K562 (cell line): ENCODE measurements at regions not wholly inside any gene's neighbourhood (a gene's known extent, or its start where the extent isn't known, plus 50 kb on each side); places are given as distances from the start of the nearest gene placed in this dataset.

Source experiments
- ATAC-seq: fragments of 200-7000 bp; cut with Tn5 transposase; 3 replicates; pipeline ENCODE4 v1.9.1; 2020; ENCODE audit warnings: moderate library complexity
- BruUV-seq: library from RNA; stranded (reverse); fragments of 400-500 nt; replicated peaks from 2 replicates; lab custom pipeline; 2021; lab: Mats Ljungman, UMichigan
- CTCF ChIA-PET: fragments of 300-600 bp; formaldehyde crosslinking; extraction: SDS; loops from one replicate; lab custom pipeline; 2021; ENCODE audit warnings: low intra/inter-chr PET ratio; lab: Yijun Ruan, JAX
- POLR2A ChIA-PET: fragments of 300-600, 350-650 bp; sonication (Branson Sonifier 250); formaldehyde crosslinking; extraction: SDS; loops from one replicate; lab custom pipeline; 2021; ENCODE audit warnings: antibody characterized with exemption, inconsistent platforms; lab: Yijun Ruan, JAX
- DNase-seq, 4 experiments: peaks; one replicate each; pipeline versions ENCODE4 v3.0.0 to v3.0.0-alpha.2; 2011 to 2018; ENCODE audit warnings: low spot score in 3 of 4, mixed read lengths in 3 of 4; ENCODE audit errors: extremely low read depth in 1 of 4
- FAIRE-seq: peaks from 2 replicates; lab custom pipeline; 2011; peaks lifted over from hg19 to GRCh38; lab: Jason Lieb, UNC
- H2AFZ ChIP-seq: 2 replicates; pipeline ENCODE4 v1.6.0; 2011; ENCODE audit warnings: low read depth, low read length, control low read depth, inconsistent platforms
- H3K27ac ChIP-seq: fragments of 200-600 bp; 3 replicates; pipeline ENCODE4 v1.8.0; 2011; ENCODE audit warnings: low read depth, mild to moderate bottlenecking, control low read depth, inconsistent platforms, low read length, moderate library complexity, mixed read lengths; ENCODE audit errors: extremely low read depth
- H3K27me3 ChIP-seq, 2 experiments: fragments of 300-600 bp in 1 of 2; 2 replicates in 1 of 2; 3 replicates in 1 of 2; pipeline versions ENCODE4 v1.6.0 to v1.8.0; 2011; ENCODE audit warnings: inconsistent platforms in 2 of 2, low read length in 2 of 2, mild to moderate bottlenecking in 1 of 2, mixed read lengths in 1 of 2, moderate library complexity in 1 of 2; ENCODE audit not compliant: control insufficient read depth in 2 of 2, insufficient read depth in 2 of 2
- H3K36me3 ChIP-seq: fragments of 300-600 bp; 3 replicates; pipeline ENCODE4 v1.8.0; 2011; ENCODE audit warnings: mild to moderate bottlenecking, low read length, inconsistent platforms; ENCODE audit not compliant: control insufficient read depth, insufficient read depth
- H3K4me1 ChIP-seq, 2 experiments: fragments of 200-600 bp in 1 of 2; replicated peaks in 1 of 2; 2 replicates in 1 of 2; 3 replicates in 1 of 2; pipeline versions ENCODE4 v1.5.1 to v1.8.0; 2011; ENCODE audit warnings: inconsistent platforms in 2 of 2, low read length in 2 of 2, mild to moderate bottlenecking in 1 of 2, mixed read lengths in 1 of 2, moderate library complexity in 1 of 2; ENCODE audit not compliant: control insufficient read depth in 2 of 2, insufficient read depth in 2 of 2
- H3K4me2 ChIP-seq: 2 replicates; pipeline ENCODE4 v1.6.1; 2011; ENCODE audit warnings: low read length, control low read depth, inconsistent platforms, mixed read lengths; ENCODE audit not compliant: insufficient read depth
- H3K4me3 ChIP-seq: fragments of 200-600 bp; sonication (generic), shearing (Covaris generic); 2 replicates; pipeline ENCODE4 v1.5.1; 2016; ENCODE audit warnings: control low read depth, inconsistent platforms
- H3K79me2 ChIP-seq: fragments of 200-600 bp; 3 replicates; pipeline ENCODE4 v1.8.0; 2011; ENCODE audit warnings: low read length, inconsistent platforms; ENCODE audit not compliant: control insufficient read depth, insufficient read depth
- H3K9ac ChIP-seq, 2 experiments: 2 replicates each; pipeline versions ENCODE4 v1.6.0 to v1.6.1; 2011; ENCODE audit warnings: low read depth in 2 of 2, low read length in 2 of 2, control low read depth in 1 of 2, inconsistent platforms in 1 of 2, mild to moderate bottlenecking in 1 of 2, mixed read lengths in 1 of 2; ENCODE audit not compliant: insufficient read depth in 1 of 2
- H3K9me1 ChIP-seq: one replicate; pipeline ENCODE4 v1.6.0; 2011; ENCODE audit warnings: inconsistent platforms, mild to moderate bottlenecking, low read length, moderate library complexity; ENCODE audit not compliant: control insufficient read depth, insufficient read depth
- H3K9me3 ChIP-seq: replicated peaks from 2 replicates; pipeline ENCODE4 v1.5.1; 2011; ENCODE audit warnings: low read depth, low read length, inconsistent platforms; ENCODE audit not compliant: control insufficient read depth, insufficient read depth
- H4K20me1 ChIP-seq: replicated peaks from 2 replicates; pipeline ENCODE4 v1.6.1; 2011; ENCODE audit warnings: low read length, inconsistent platforms, mixed read lengths; ENCODE audit not compliant: control insufficient read depth, insufficient read depth
- EZH2 ChIP-seq: IDR thresholded peaks from 2 replicates; pipeline ENCODE4 v1.6.1; 2012; ENCODE audit warnings: low read depth, mild to moderate bottlenecking, inconsistent platforms, low read length, borderline replicate concordance
- FOXA3 ChIP-seq, 2 experiments: fragments of 450-650 bp in 1 of 2; sonication (generic) in 1 of 2; formaldehyde crosslinking; IDR thresholded peaks in 1 of 2; conservative IDR thresholded peaks in 1 of 2; 2 replicates each; pipeline versions ENCODE4 v1.4.0 to v1.8.0; 2020 to 2022; ENCODE audit warnings: mild to moderate bottlenecking in 2 of 2, missing genetic modification reagents in 1 of 2
- GATAD2B ChIP-seq: fragments of 450-650 bp; IDR thresholded peaks from 2 replicates; pipeline ENCODE4 v1.6.1; 2017; ENCODE audit warnings: mild to moderate bottlenecking, borderline replicate concordance
- IFI16 ChIP-seq: fragments of 250-450 bp; sonication (Bioruptor Pico); IDR thresholded peaks from 2 replicates; pipeline ENCODE4 v2.1.2; 2022; ENCODE audit warnings: mild to moderate bottlenecking, inconsistent platforms
- KAT2B ChIP-seq: IDR thresholded peaks from one replicate; pipeline ENCODE4 v1.6.1; 2012; ENCODE audit warnings: low read depth, mild to moderate bottlenecking, control low read depth, inconsistent platforms, low read length, moderate library complexity
- KDM1A ChIP-seq, 2 experiments: fragments of 450-650 bp; IDR thresholded peaks; 2 replicates each; pipeline ENCODE4 v1.6.1; 2016; ENCODE audit warnings: mild to moderate bottlenecking in 2 of 2
- RHOXF2B ChIP-seq: fragments of 250-450 bp; sonication (Bioruptor Pico); conservative IDR thresholded peaks from 2 replicates; pipeline ENCODE4 v1.5.1; 2021
- SETDB1 ChIP-seq: IDR thresholded peaks from one replicate; pipeline ENCODE4 v1.6.1; 2012; ENCODE audit warnings: low read length, control low read depth, inconsistent platforms
- SIN3B ChIP-seq: fragments of 450-650 bp; IDR thresholded peaks from 2 replicates; pipeline ENCODE4 v1.6.1; 2017; ENCODE audit warnings: low read depth, mild to moderate bottlenecking, moderate library complexity
- SMC3 ChIP-seq: conservative IDR thresholded peaks from 2 replicates; pipeline ENCODE4 v1.6.1; 2011; ENCODE audit warnings: low read depth, low read length, improper control_type of control experiment; ENCODE audit not compliant: insufficient read depth
- SP1 ChIP-seq: sonication (generic); formaldehyde crosslinking; IDR thresholded peaks from 2 replicates; pipeline ENCODE4 v1.8.1; 2022; ENCODE audit warnings: mild to moderate bottlenecking, missing genetic modification reagents
- TAF1 ChIP-seq: IDR thresholded peaks from 2 replicates; pipeline ENCODE4 v1.6.1; 2011; ENCODE audit warnings: mild to moderate bottlenecking, low read length, moderate library complexity; ENCODE audit not compliant: insufficient read depth, control insufficient read depth, severe bottlenecking; ENCODE audit errors: extremely low read depth
- ZNF263 ChIP-seq: sonication (generic); formaldehyde crosslinking; IDR thresholded peaks from 2 replicates; pipeline ENCODE4 v1.8.0; 2022; ENCODE audit warnings: mild to moderate bottlenecking, missing genetic modification reagents, borderline replicate concordance
- WGBS: fragments of 100-300 bp; shearing (Covaris generic); methylation state at CpG from one replicate; pipeline ENCODE4 v1.1.6; 2016; ENCODE audit warnings: low coverage, mixed read lengths; ENCODE audit not compliant: insufficient coverage; ENCODE audit errors: missing lambda C conversion rate; 5-methylcytosine and 5-hydroxymethylcytosine counted together
- in situ Hi-C: fragments of 300-500 bp; cut with MboI; formaldehyde crosslinking; loops from 4 replicates; pipeline ENCODE4 v1.15.0; 2018; ENCODE audit warnings: inconsistent platforms, mixed read lengths
- intact Hi-C: fragments of 100-400 bp; cut with micrococcal nuclease; formaldehyde crosslinking; loops from 2 replicates; pipeline ENCODE4 v1.14.2; 2022
- TF ChIP-seq, protein P1 (sequence below), 2 experiments: IDR thresholded peaks in 1 of 2; conservative IDR thresholded peaks in 1 of 2; 2 replicates each; pipeline ENCODE4 v1.6.1; 2016; ENCODE audit warnings: low read depth in 2 of 2, mild to moderate bottlenecking in 1 of 2, missing compliant biosample characterization in 1 of 2, missing genetic modification characterization in 1 of 2, moderate library complexity in 1 of 2
- TF ChIP-seq, protein P2 (sequence below): sonication (generic); formaldehyde crosslinking; IDR thresholded peaks from 2 replicates; pipeline ENCODE4 v1.9.0; 2022; ENCODE audit warnings: mild to moderate bottlenecking, missing genetic modification reagents
- TF ChIP-seq, protein P3 (sequence below): fragments of 250-450 bp; sonication (Bioruptor Pico); IDR thresholded peaks from 2 replicates; pipeline ENCODE4 v1.5.0; 2021

DNA sequence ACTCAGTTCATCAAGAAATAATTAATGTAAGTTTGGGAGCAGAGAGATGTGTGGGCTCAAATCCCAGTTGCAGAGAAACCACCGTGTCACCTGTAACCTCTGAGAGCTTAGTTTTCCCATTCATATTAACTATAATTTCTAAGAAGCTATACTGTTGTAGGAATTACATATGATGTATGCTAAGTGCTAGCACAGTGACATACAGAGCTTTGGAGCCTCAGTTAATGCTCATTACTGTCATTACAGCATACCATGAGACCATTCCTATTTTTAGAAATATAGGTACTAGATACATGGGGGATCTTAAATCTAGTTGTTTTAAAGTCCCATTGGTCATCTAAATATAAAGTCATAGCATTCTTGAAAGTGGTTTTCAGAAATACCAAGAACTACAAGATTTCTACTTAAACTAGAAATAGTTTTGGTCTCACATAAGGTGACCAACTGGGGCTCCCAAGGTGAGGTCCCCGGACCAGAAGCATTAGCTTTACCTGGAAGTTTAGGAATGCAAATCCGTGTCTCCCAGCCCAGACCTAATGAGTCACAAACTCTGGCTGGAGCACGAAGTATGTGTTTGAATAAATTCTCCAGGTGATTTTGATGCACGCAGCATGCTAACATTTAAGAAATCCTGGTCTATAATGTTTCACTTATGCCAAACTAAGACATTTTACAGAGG, 144.6 kb downstream of the LACC1 start:
- ATAC-seq (no peak), DNase-seq (no peak), FAIRE-seq (no peak)
- WGBS: 0% methylated on average over 3 of the region's 5 CpGs
- TF ChIP-seq GATAD2B (no peak), EZH2 (no peak), FOXA3 (CRISPR knock-in tag; conservative IDR thresholded peaks at IDR 0.05 in 1 of 2, IDR thresholded peaks at IDR 0.05 in 1 of 2) (no peak), TAF1 (no peak), IFI16 (CRISPR knock-in tag) (no peak), SMC3 (no peak), KDM1A (IDR thresholded peaks at IDR 0.05) (no peak), RHOXF2B (CRISPR knock-in tag) (no peak), SETDB1 (no peak), ZNF263 (CRISPR knock-in tag) (no peak), SIN3B (no peak), SP1 (CRISPR knock-in tag) (no peak), KAT2B (no peak)
- TF ChIP-seq, protein P1, sequence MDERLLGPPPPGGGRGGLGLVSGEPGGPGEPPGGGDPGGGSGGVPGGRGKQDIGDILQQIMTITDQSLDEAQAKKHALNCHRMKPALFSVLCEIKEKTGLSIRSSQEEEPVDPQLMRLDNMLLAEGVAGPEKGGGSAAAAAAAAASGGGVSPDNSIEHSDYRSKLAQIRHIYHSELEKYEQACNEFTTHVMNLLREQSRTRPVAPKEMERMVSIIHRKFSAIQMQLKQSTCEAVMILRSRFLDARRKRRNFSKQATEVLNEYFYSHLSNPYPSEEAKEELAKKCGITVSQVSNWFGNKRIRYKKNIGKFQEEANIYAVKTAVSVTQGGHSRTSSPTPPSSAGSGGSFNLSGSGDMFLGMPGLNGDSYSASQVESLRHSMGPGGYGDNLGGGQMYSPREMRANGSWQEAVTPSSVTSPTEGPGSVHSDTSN (CRISPR knock-in tag; IDR thresholded peaks at IDR 0.05; ENCODE audit: low read depth): no peak
- TF ChIP-seq, protein P1 (tag; conservative IDR thresholded peaks at IDR 0.05; ENCODE audit: low read depth): no peak
- TF ChIP-seq, protein P2, sequence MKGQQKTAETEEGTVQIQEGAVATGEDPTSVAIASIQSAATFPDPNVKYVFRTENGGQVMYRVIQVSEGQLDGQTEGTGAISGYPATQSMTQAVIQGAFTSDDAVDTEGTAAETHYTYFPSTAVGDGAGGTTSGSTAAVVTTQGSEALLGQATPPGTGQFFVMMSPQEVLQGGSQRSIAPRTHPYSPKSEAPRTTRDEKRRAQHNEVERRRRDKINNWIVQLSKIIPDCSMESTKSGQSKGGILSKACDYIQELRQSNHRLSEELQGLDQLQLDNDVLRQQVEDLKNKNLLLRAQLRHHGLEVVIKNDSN (CRISPR knock-in tag): no peak
- TF ChIP-seq, protein P3, sequence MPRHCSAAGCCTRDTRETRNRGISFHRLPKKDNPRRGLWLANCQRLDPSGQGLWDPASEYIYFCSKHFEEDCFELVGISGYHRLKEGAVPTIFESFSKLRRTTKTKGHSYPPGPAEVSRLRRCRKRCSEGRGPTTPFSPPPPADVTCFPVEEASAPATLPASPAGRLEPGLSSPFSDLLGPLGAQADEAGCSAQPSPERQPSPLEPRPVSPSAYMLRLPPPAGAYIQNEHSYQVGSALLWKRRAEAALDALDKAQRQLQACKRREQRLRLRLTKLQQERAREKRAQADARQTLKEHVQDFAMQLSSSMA (CRISPR knock-in tag): no peak
- in situ Hi-C loops: no loop called here
- Histone ChIP-seq H4K20me1 (no peaks in the 10 kb centered on the region), H3K4me1 (no peaks in the 10 kb centered on the region), H3K79me2 (no peaks in the 10 kb centered on the region), H3K4me3 (no peak overlapping the region), H3K9me3 (no peaks in the 10 kb centered on the region), H3K27ac (no peak overlapping the region), H3K4me2 (no peak overlapping the region), H2AFZ (no peak overlapping the region), H3K27me3 (no peaks in the 10 kb centered on the region), H3K36me3 (no peaks in the 10 kb centered on the region), H3K9ac (no peak overlapping the region), H3K9me1 (no peaks in the 10 kb centered on the region)
- ChIA-PET POLR2A (no interaction called here), CTCF (no interaction called here)
- intact Hi-C loops: no loop called here
- no TSS peak for BruUV-seq
